Erythroblast (primary cell): ENCODE measurements at regions not wholly inside any gene's neighbourhood (a gene's known extent, or its start where the extent isn't known, plus 50 kb on each side); places are given as distances from the start of the nearest gene placed in this dataset.

Experiments used
- GATA1 ChIP-seq: IDR thresholded peaks from 2 replicates; pipeline ENCODE4 v1.6.1; 2011; ENCODE audit warnings: low read depth, mild to moderate bottlenecking, control low read depth, low read length, moderate library complexity
- POLR2A ChIP-seq: IDR thresholded peaks from 2 replicates; pipeline ENCODE4 v1.6.1; 2011; ENCODE audit warnings: mild to moderate bottlenecking, low read length

- TF ChIP-seq POLR2A, result no peak
- no peak for TF ChIP-seq GATA1
Observed at GRCh38 chr2:45093663-45094062, 84.4 kb upstream of the SIX2 start.
